ENCODE measurements at regions not wholly inside any gene's neighbourhood (a gene's known extent, or its start where the extent isn't known, plus 50 kb on each side); places are given as distances from the start of the nearest gene placed in this dataset.

- H3K4me1 ChIP-seq (ENCODE audit: control insufficient read depth in 2 of 2, insufficient read depth in 1 of 2, low read depth in 1 of 2, low read length in 2 of 2): no peaks in the 10 kb centered on the region
- no peak overlapping the region for H3K18ac ChIP-seq (ENCODE audit: low read length)
- H3K23ac ChIP-seq (ENCODE audit: low read depth, low read length, poor library complexity): no peak overlapping the region
- no peak overlapping the region for H4K91ac ChIP-seq (ENCODE audit: low read depth, low read length, poor library complexity)
- H3K14ac ChIP-seq (ENCODE audit: low read length): no peak overlapping the region
- H2BK15ac ChIP-seq (ENCODE audit: low read length): no peak overlapping the region
- no peak overlapping the region for H2AK5ac ChIP-seq (ENCODE audit: low read depth, low read length)
- H2BK120ac ChIP-seq (ENCODE audit: low read depth, low read length): no peak overlapping the region
- no CpG with 5 or more reads among the region's 4 CpGs for WGBS, 2 donors (ENCODE audit: extremely low coverage in 2 of 2, insufficient read length in 2 of 2, insufficient replicate concordance in 1 of 2)
- no peak overlapping the region for H3K4me3 ChIP-seq (ENCODE audit: low read length in 2 of 2)
- no peak for DNase-seq (ENCODE audit: low spot score)
- H2BK5ac ChIP-seq (ENCODE audit: low read length): no peak overlapping the region
- H3K27ac ChIP-seq (replicated peaks; ENCODE audit: low read length): no peak overlapping the region
- H3K4ac ChIP-seq (ENCODE audit: low read length): no peak overlapping the region
- H3K36me3 ChIP-seq (replicated peaks in 1 of 2; ENCODE audit: control insufficient read depth in 2 of 2, insufficient read depth in 2 of 2, low read length in 2 of 2): no peaks in the 10 kb centered on the region
- no peak overlapping the region for H2AFZ ChIP-seq (ENCODE audit: low read length)
- no peaks in the 10 kb centered on the region for H3K27me3 ChIP-seq (ENCODE audit: control insufficient read depth in 3 of 3, insufficient read depth in 3 of 3, low read depth in 1 of 3, low read length in 3 of 3)
- no peak overlapping the region for H2BK12ac ChIP-seq (ENCODE audit: low read length)
- no peak overlapping the region for H3K9ac ChIP-seq (ENCODE audit: low read depth, low read length, poor library complexity)
- H4K8ac ChIP-seq (ENCODE audit: low read depth, low read length): no peak overlapping the region
- H3K4me2 ChIP-seq (ENCODE audit: insufficient read depth, low read length, poor library complexity, severe bottlenecking): no peak overlapping the region
- H3K9me3 ChIP-seq (replicated peaks in 1 of 2; ENCODE audit: control insufficient read depth in 2 of 2, insufficient read depth in 1 of 2, low read depth in 1 of 2, low read length in 2 of 2): no peaks in the 10 kb centered on the region
- H3K79me1 ChIP-seq (ENCODE audit: low read depth, low read length): no peaks in the 10 kb centered on the region
Observed at GRCh38 chr9:102206432-102206831, 468.0 kb upstream of the GRIN3A start.

GRCh38 chr9:102205251-102205650 lies 466.8 kb upstream of the GRIN3A start:
- no peak overlapping the region for H3K14ac ChIP-seq (ENCODE audit: low read length)
- H2BK12ac ChIP-seq (ENCODE audit: low read length): no peak overlapping the region
- H3K4ac ChIP-seq (ENCODE audit: low read length): no peak overlapping the region
- H3K4me3 ChIP-seq (ENCODE audit: low read length in 2 of 2): no peak overlapping the region
- no peaks in the 10 kb centered on the region for H3K9me3 ChIP-seq (replicated peaks in 1 of 2; ENCODE audit: control insufficient read depth in 2 of 2, insufficient read depth in 1 of 2, low read depth in 1 of 2, low read length in 2 of 2)
- WGBS, 2 donors (ENCODE audit: extremely low coverage in 2 of 2, insufficient read length in 2 of 2, insufficient replicate concordance in 1 of 2): no CpG with 5 or more reads among the region's 2 CpGs
- no peak for DNase-seq (ENCODE audit: low spot score)
- no peak overlapping the region for H4K8ac ChIP-seq (ENCODE audit: low read depth, low read length)
- H2BK5ac ChIP-seq (ENCODE audit: low read length): no peak overlapping the region
- no peak overlapping the region for H3K18ac ChIP-seq (ENCODE audit: low read length)
- H3K79me1 ChIP-seq (ENCODE audit: low read depth, low read length): no peaks in the 10 kb centered on the region
- H2BK15ac ChIP-seq (ENCODE audit: low read length): no peak overlapping the region
- H2AFZ ChIP-seq (ENCODE audit: low read length): no peak overlapping the region
- H2BK120ac ChIP-seq (ENCODE audit: low read depth, low read length): no peak overlapping the region
- no peak overlapping the region for H3K23ac ChIP-seq (ENCODE audit: low read depth, low read length, poor library complexity)
- H4K91ac ChIP-seq (ENCODE audit: low read depth, low read length, poor library complexity): no peak overlapping the region
- no peaks in the 10 kb centered on the region for H3K4me1 ChIP-seq (ENCODE audit: control insufficient read depth in 2 of 2, insufficient read depth in 1 of 2, low read depth in 1 of 2, low read length in 2 of 2)
- no peak overlapping the region for H2AK5ac ChIP-seq (ENCODE audit: low read depth, low read length)
- no peak overlapping the region for H3K4me2 ChIP-seq (ENCODE audit: insufficient read depth, low read length, poor library complexity, severe bottlenecking)
- no peak overlapping the region for H3K27ac ChIP-seq (replicated peaks; ENCODE audit: low read length)
- H3K9ac ChIP-seq (ENCODE audit: low read depth, low read length, poor library complexity): no peak overlapping the region
- no peaks in the 10 kb centered on the region for H3K27me3 ChIP-seq (ENCODE audit: control insufficient read depth in 3 of 3, insufficient read depth in 3 of 3, low read depth in 1 of 3, low read length in 3 of 3)
- no peaks in the 10 kb centered on the region for H3K36me3 ChIP-seq (replicated peaks in 1 of 2; ENCODE audit: control insufficient read depth in 2 of 2, insufficient read depth in 2 of 2, low read length in 2 of 2)

- no peak overlapping the region for H2AK5ac ChIP-seq (ENCODE audit: low read depth, low read length)
- no peak overlapping the region for H3K4me2 ChIP-seq (ENCODE audit: insufficient read depth, low read length, poor library complexity, severe bottlenecking)
- no peaks in the 10 kb centered on the region for H3K79me1 ChIP-seq (ENCODE audit: low read depth, low read length)
- H4K8ac ChIP-seq (ENCODE audit: low read depth, low read length): no peak overlapping the region
- no peaks in the 10 kb centered on the region for H3K27me3 ChIP-seq (ENCODE audit: control insufficient read depth in 3 of 3, insufficient read depth in 3 of 3, low read depth in 1 of 3, low read length in 3 of 3)
- no peaks in the 10 kb centered on the region for H3K36me3 ChIP-seq (replicated peaks in 1 of 2; ENCODE audit: control insufficient read depth in 2 of 2, insufficient read depth in 2 of 2, low read length in 2 of 2)
- no peak overlapping the region for H2AFZ ChIP-seq (ENCODE audit: low read length)
- no peak overlapping the region for H3K4me3 ChIP-seq (ENCODE audit: low read length in 2 of 2)
- H3K14ac ChIP-seq (ENCODE audit: low read length): no peak overlapping the region
- no peak overlapping the region for H3K4ac ChIP-seq (ENCODE audit: low read length)
- DNase-seq (ENCODE audit: low spot score): no peak
- H3K27ac ChIP-seq (replicated peaks; ENCODE audit: low read length): no peak overlapping the region
- H2BK15ac ChIP-seq (ENCODE audit: low read length): no peak overlapping the region
- H3K9ac ChIP-seq (ENCODE audit: low read depth, low read length, poor library complexity): no peak overlapping the region
- no CpG with 5 or more reads among the region's 1 CpG for WGBS, 2 donors (ENCODE audit: extremely low coverage in 2 of 2, insufficient read length in 2 of 2, insufficient replicate concordance in 1 of 2)
- H3K4me1 ChIP-seq (ENCODE audit: control insufficient read depth in 2 of 2, insufficient read depth in 1 of 2, low read depth in 1 of 2, low read length in 2 of 2): no peaks in the 10 kb centered on the region
- no peaks in the 10 kb centered on the region for H3K9me3 ChIP-seq (replicated peaks in 1 of 2; ENCODE audit: control insufficient read depth in 2 of 2, insufficient read depth in 1 of 2, low read depth in 1 of 2, low read length in 2 of 2)
- no peak overlapping the region for H2BK120ac ChIP-seq (ENCODE audit: low read depth, low read length)
- no peak overlapping the region for H4K91ac ChIP-seq (ENCODE audit: low read depth, low read length, poor library complexity)
- H3K18ac ChIP-seq (ENCODE audit: low read length): no peak overlapping the region
- no peak overlapping the region for H2BK12ac ChIP-seq (ENCODE audit: low read length)
- no peak overlapping the region for H3K23ac ChIP-seq (ENCODE audit: low read depth, low read length, poor library complexity)
- no peak overlapping the region for H2BK5ac ChIP-seq (ENCODE audit: low read length)
Observed at GRCh38 chr9:102202126-102202525, 463.7 kb upstream of the GRIN3A start.

GRCh38 chr9:102185962-102186361 lies 447.5 kb upstream of the GRIN3A start:
- H3K9ac ChIP-seq (ENCODE audit: low read depth, low read length, poor library complexity): no peak overlapping the region
- H3K18ac ChIP-seq (ENCODE audit: low read length): no peak overlapping the region

More at GRCh38 chr9:102185962-102186361, 447.5 kb upstream of the GRIN3A start:
- no peak overlapping the region for H3K14ac ChIP-seq (ENCODE audit: low read length)
- H3K4me2 ChIP-seq (ENCODE audit: insufficient read depth, low read length, poor library complexity, severe bottlenecking): no peak overlapping the region
- no peak overlapping the region for H2BK5ac ChIP-seq (ENCODE audit: low read length)
- no peak overlapping the region for H2AK5ac ChIP-seq (ENCODE audit: low read depth, low read length)
- no peaks in the 10 kb centered on the region for H3K79me1 ChIP-seq (ENCODE audit: low read depth, low read length)
- WGBS, 2 donors (ENCODE audit: extremely low coverage in 2 of 2, insufficient read length in 2 of 2, insufficient replicate concordance in 1 of 2): no CpG with 5 or more reads among the region's 1 CpG
- H2AFZ ChIP-seq (ENCODE audit: low read length): no peak overlapping the region
- H2BK120ac ChIP-seq (ENCODE audit: low read depth, low read length): no peak overlapping the region
- no peaks in the 10 kb centered on the region for H3K4me1 ChIP-seq (ENCODE audit: control insufficient read depth in 2 of 2, insufficient read depth in 1 of 2, low read depth in 1 of 2, low read length in 2 of 2)
- H2BK12ac ChIP-seq (ENCODE audit: low read length): no peak overlapping the region
- H3K27me3 ChIP-seq (ENCODE audit: control insufficient read depth in 3 of 3, insufficient read depth in 3 of 3, low read depth in 1 of 3, low read length in 3 of 3): no peaks in the 10 kb centered on the region
- no peaks in the 10 kb centered on the region for H3K36me3 ChIP-seq (replicated peaks in 1 of 2; ENCODE audit: control insufficient read depth in 2 of 2, insufficient read depth in 2 of 2, low read length in 2 of 2)
- no peak overlapping the region for H3K4ac ChIP-seq (ENCODE audit: low read length)
- H3K4me3 ChIP-seq (ENCODE audit: low read length in 2 of 2): no peak overlapping the region
- no peak overlapping the region for H2BK15ac ChIP-seq (ENCODE audit: low read length)
- no peak overlapping the region for H4K91ac ChIP-seq (ENCODE audit: low read depth, low read length, poor library complexity)
- no peak overlapping the region for H3K23ac ChIP-seq (ENCODE audit: low read depth, low read length, poor library complexity)
- H3K27ac ChIP-seq (replicated peaks; ENCODE audit: low read length): no peak overlapping the region
- DNase-seq (ENCODE audit: low spot score): no peak
- H3K9me3 ChIP-seq (replicated peaks in 1 of 2; ENCODE audit: control insufficient read depth in 2 of 2, insufficient read depth in 1 of 2, low read depth in 1 of 2, low read length in 2 of 2): no peaks in the 10 kb centered on the region
- no peak overlapping the region for H4K8ac ChIP-seq (ENCODE audit: low read depth, low read length)

Data from neuronal stem cell (in vitro differentiated cells).